RWPE1 (cell line): ENCODE measurements at regions not wholly inside any gene's neighbourhood (a gene's known extent, or its start where the extent isn't known, plus 50 kb on each side); places are given as distances from the start of the nearest gene placed in this dataset.

Source experiments
- CTCF ChIA-PET: fragments of 350-600 bp; sonication (Branson Sonifier 250); formaldehyde crosslinking; extraction: SDS; loops from one replicate; lab custom pipeline; 2021; lab: Yijun Ruan, JAX
- POLR2A ChIA-PET: fragments of 400-600 bp; formaldehyde crosslinking; extraction: SDS; loops from one replicate; lab custom pipeline; 2020; ENCODE audit warnings: antibody characterized with exemption; ENCODE audit not compliant: low non-redundant PET; lab: Yijun Ruan, JAX
- DNase-seq: peaks from one replicate; pipeline ENCODE4 v3.0.0; 2012; ENCODE audit warnings: low spot score
- H3K27ac ChIP-seq: fragments of 450-650 bp; 2 replicates; pipeline ENCODE4 v1.5.1; 2017
- TF ChIP-seq, protein P1 (sequence below): fragments of 450-650 bp; conservative IDR thresholded peaks from 2 replicates; pipeline ENCODE4 v1.5.1; 2017; ENCODE audit warnings: low read depth, mild to moderate bottlenecking

DNA sequence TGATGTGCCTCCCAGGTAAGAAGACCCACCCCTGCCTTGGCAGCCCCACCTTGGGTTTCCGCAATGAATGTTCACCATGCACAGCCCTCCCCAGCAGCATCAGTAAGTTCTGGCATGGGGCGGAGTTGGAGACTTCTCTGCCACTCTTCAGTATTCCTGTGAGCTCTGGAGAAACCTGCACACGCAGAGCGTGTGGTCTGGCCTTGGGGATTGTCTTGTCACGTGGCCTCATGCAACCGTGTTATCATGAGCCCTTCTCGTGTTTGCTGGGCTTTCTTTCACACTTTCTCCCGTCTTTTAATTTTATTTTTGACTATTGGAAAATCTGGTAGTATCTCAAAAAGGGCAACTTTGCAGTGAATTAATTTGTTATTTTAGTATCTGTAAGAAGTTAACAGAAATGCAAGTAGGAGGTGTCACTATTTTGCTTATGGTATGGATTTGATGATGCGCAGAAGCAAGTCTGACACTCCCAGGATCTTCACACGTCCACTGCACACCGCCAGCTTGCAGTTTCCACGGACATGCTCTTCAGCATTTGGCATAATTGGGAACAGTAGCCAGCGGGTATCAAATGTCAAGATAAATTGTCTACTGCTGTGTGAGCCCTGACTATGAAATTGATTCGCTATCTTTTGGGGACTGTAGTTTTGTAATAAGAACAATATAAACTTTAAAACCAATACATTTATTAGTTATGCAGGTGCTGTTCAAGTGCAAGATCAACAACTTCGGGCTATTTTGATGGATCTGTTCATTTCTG, 463.5 kb downstream of the QKI start:
- no peak overlapping the region for H3K27ac ChIP-seq
- no peak for DNase-seq
- TF ChIP-seq, protein P1, sequence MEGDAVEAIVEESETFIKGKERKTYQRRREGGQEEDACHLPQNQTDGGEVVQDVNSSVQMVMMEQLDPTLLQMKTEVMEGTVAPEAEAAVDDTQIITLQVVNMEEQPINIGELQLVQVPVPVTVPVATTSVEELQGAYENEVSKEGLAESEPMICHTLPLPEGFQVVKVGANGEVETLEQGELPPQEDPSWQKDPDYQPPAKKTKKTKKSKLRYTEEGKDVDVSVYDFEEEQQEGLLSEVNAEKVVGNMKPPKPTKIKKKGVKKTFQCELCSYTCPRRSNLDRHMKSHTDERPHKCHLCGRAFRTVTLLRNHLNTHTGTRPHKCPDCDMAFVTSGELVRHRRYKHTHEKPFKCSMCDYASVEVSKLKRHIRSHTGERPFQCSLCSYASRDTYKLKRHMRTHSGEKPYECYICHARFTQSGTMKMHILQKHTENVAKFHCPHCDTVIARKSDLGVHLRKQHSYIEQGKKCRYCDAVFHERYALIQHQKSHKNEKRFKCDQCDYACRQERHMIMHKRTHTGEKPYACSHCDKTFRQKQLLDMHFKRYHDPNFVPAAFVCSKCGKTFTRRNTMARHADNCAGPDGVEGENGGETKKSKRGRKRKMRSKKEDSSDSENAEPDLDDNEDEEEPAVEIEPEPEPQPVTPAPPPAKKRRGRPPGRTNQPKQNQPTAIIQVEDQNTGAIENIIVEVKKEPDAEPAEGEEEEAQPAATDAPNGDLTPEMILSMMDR, result no peak
- CTCF ChIA-PET, result interaction anchor here (0.7 to 0.9 kb wide), 2 partner anchors 10 to 12 kb away, joined by 3 to 4 read pairs; no protein-coding TSS in a partner anchor
- POLR2A ChIA-PET, result no interaction called here

DNA sequence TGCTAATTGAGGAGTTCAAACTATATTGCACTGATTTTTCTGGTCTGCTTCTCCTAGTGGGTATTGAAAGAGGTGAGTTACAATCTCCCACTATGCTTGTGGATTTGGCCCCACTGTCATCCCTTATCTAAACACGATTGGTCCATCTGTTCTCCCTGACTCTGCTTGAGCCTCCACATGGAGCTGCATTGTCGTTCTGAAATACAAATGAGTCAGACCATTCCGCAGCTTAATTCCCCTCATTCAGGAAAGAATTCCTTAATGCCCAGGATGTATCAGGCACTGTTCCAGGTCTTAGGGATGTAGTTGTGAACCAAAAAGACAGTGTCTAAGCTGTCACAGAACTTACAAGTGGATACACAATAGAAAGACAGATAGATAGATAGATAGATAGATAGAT, 461.9 kb downstream of the QKI start:
- ChIA-PET POLR2A (no interaction called here), CTCF (no interaction called here)
- no peak overlapping the region for H3K27ac ChIP-seq
- DNase-seq, result no peak
- TF ChIP-seq, protein P1, result no peak

DNA sequence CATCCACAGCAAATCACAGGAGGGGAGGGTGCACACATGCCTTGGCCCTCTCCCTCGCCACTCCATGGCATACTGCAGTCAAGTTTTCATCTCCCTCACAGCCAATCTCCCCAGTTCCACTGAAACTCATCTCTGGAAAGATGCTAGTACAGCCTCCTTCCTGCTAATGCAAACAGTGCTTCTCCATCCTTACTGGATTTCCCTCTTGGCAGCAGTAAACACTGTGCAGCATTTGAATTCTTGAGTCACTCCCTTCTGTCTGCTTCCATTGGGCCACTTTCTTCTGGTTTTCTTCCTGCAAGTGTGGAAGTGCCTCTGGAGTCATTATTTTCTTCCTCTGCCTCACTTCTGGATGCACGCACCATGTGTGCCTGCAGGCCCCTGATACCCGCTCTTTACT, 460.3 kb downstream of the QKI start:
- no peak overlapping the region for H3K27ac ChIP-seq
- ChIA-PET CTCF (interaction anchor here (0.8 kb wide), 1 partner anchor 9 kb away, joined by 3 read pairs; no protein-coding TSS in a partner anchor), POLR2A (no interaction called here)

DNA sequence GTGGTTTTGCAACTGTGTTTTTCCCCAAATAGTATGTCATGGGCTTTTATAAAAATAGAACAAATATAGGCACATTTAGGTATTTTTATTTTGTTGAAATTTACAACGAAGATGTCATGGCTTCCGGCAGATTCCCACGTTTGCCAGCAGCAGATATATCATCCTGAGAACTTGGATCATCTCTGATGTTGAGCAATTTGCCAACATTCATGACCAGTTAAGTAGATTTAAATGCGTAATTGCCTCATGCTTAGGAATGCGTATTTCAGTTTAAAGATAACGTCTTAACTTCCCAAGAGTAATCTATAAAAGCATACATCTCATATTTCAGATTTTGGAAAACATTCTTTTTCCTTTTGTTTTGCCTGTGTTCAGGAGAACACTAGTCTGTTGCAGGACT, 457.8 kb downstream of the QKI start:
- H3K27ac ChIP-seq, result no peak overlapping the region
- ChIA-PET CTCF (interaction anchor here (0.6 kb wide), 1 partner anchor 889 kb away, joined by 3 read pairs; no protein-coding TSS in a partner anchor), POLR2A (no interaction called here)
- peak; percentile 15 for DNase-seq
- TF ChIP-seq, protein P1, result no peak

More for the DNA sequence above, 460.3 kb downstream of the QKI start:
- TF ChIP-seq, protein P1, result no peak
- DNase-seq, result no peak

DNA sequence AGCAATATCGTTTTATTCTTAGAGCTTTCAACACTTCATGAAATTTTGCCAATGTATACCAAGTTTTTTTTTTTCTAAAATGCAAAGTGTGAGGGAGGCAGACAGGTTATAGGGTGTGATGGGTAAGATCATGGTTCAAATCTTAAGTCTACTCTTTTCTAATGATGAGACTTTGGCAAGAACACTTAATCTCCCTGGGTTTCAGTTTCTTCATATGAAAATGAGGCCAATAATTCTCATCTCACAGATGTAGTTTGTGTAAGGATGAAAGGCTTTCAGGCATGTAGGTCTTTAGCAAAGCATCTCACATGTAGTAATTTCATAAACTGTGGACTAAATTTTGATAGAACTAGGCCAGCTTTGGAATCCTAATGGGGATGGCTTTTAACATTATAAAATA, 457.1 kb downstream of the QKI start:
- ChIA-PET CTCF (interaction anchor here (0.6 kb wide), 2 partner anchors 514 to 888 kb away, joined by 3 read pairs; no protein-coding TSS in a partner anchor), POLR2A (no interaction called here)

DNA sequence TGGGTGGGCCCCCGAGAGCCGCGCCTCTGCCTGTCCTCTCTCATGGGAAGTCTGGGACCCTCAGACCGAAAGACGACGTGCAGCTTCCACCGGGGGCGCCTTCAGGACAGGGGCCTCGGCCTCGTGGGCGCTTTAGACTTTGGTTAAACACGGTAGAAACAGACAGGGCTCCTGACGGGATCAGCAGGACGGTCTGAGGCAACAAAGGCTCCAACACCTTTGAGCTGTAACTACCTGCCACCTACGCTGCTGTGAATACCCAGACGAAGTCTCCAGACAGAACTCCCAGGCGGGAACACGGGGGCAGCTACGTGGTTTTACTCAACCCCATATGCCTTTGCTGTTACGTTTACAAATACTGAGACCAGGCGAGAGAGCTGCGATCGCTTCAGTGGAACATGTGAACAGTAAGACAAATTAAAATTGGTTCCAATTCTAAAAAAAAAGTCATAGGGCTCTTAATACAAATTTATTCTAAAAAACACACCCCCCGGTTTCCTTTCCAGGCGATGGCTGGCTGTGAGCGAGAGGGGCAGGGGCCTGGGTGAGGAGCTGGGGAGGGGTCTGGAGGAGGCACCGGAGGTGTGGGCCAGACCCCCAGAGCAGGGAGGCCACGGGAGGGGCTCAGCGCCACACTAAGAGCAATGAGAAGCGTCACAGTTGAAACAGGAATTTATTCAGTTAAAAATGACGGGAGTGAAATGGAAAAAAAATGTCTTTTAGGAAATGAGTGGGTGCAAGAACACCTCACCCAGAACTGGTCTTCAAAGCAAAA, 453.2 kb downstream of the QKI start:
- no peak overlapping the region for H3K27ac ChIP-seq
- ChIA-PET POLR2A (no interaction called here), CTCF (interaction anchor here (0.5 kb wide), 1 partner anchor 10 kb away, joined by 3 read pairs; no protein-coding TSS in a partner anchor)
- TF ChIP-seq, protein P1, result no peak
- no peak for DNase-seq

More for the DNA sequence above, 457.1 kb downstream of the QKI start:
- DNase-seq, result no peak
- TF ChIP-seq, protein P1, result no peak
- no peak overlapping the region for H3K27ac ChIP-seq
